Activated naive CD8-positive, alpha-beta T cell (primary cell): ENCODE measurements at regions not wholly inside any gene's neighbourhood (a gene's known extent, or its start where the extent isn't known, plus 50 kb on each side); places are given as distances from the start of the nearest gene placed in this dataset.
"Not testable (repeated sequence)": the region's sequence is repeated elsewhere in the genome, so short reads cannot be mapped to it uniquely, and the experiment has no call there.

Experiments used
- H3K27ac Mint-ChIP-seq: one replicate; pipeline ENCODE4 v1.8.0; 2021; ENCODE audit warnings: mixed read lengths
- H3K27me3 Mint-ChIP-seq: one replicate; pipeline ENCODE4 v1.8.0; 2021; ENCODE audit warnings: mixed read lengths
- H3K36me3 Mint-ChIP-seq: one replicate; pipeline ENCODE4 v1.8.0; 2021; ENCODE audit warnings: mixed read lengths
- H3K4me1 Mint-ChIP-seq: one replicate; pipeline ENCODE4 v1.8.0; 2021; ENCODE audit warnings: low read depth, mixed read lengths
- H3K4me3 Mint-ChIP-seq: one replicate; pipeline ENCODE4 v1.8.0; 2021; ENCODE audit warnings: mild to moderate bottlenecking, mixed read lengths
- H3K9me3 Mint-ChIP-seq: one replicate; pipeline ENCODE4 v1.8.0; 2021; ENCODE audit warnings: low read depth, mixed read lengths

DNA sequence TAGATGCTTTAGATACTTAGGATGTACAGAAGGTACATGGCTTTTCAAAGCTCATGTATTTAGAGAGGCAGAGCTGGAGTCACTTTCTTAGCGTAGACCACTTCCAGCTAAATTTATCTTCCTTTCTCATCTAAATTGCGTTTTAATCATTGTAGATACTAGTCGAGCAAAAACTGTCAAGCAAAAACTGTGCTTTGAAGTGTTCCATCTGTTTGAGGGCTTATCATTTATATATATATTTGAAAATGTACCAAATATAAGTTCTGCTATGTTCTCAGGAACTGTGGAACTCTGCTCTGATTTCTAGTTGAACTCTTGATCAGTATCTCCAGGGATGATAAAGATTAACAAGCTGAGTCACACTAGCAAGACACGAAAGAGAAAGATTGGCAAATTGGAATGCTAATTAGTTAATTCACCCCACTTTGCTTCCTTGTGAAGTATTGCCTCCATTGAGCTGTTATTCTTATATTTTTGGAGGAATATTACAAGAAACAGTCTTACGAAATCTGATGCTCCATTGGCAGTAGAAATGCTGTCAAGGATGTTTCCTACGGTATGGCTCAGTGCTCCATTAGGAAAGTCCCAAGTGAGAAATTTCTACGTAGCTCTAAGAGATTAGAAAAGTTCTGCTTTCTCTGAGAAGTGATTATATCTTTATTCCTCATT lies 310.7 kb downstream of the AEBP2 start:
- no peak overlapping the region for H3K4me3 Mint-ChIP-seq
- H3K27me3 Mint-ChIP-seq: peaks cover 5% of the 10 kb centered on the region
- H3K4me1 Mint-ChIP-seq: peaks cover 1% of the 10 kb centered on the region
- H3K9me3 Mint-ChIP-seq: peaks cover 21% of the 10 kb centered on the region
- H3K36me3 Mint-ChIP-seq: peaks cover 15% of the 10 kb centered on the region
- H3K27ac Mint-ChIP-seq: no peak overlapping the region

DNA sequence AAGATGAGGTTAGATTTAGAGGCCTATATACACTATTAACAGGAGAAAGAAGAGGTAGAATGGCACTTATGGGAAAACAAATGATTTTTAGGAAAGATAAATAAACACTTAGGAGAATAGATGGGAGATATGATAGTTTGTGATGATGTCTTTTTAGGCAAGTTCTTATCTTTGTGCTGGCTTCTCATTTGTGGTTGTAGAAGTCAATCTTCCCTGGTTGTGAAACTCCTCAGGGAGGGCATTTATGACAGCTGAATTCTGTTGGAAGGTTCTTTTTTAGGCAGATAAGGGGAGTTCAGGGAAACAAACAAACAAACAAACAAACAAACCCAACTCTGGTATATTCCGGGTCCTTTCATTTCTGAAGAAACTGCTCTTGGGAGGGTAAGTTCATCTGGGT lies 311.8 kb downstream of the AEBP2 start:
- Mint-ChIP-seq H3K4me1 (no peaks in the 10 kb centered on the region), H3K27me3 (peaks cover 5% of the 10 kb centered on the region), H3K9me3 (peaks cover 21% of the 10 kb centered on the region), H3K36me3 (peaks cover 15% of the 10 kb centered on the region), H3K4me3 (no peak overlapping the region), H3K27ac (no peak overlapping the region)

GRCh38 chr12:19752712-19753111 lies 313.4 kb downstream of the AEBP2 start:
- H3K27ac Mint-ChIP-seq: no peak overlapping the region
- no peak overlapping the region for H3K4me3 Mint-ChIP-seq
- H3K9me3 Mint-ChIP-seq: peaks cover 21% of the 10 kb centered on the region
- H3K27me3 Mint-ChIP-seq: peaks cover 3% of the 10 kb centered on the region
- H3K4me1 Mint-ChIP-seq: peaks cover 3% of the 10 kb centered on the region
- H3K36me3 Mint-ChIP-seq: peaks cover 15% of the 10 kb centered on the region

DNA sequence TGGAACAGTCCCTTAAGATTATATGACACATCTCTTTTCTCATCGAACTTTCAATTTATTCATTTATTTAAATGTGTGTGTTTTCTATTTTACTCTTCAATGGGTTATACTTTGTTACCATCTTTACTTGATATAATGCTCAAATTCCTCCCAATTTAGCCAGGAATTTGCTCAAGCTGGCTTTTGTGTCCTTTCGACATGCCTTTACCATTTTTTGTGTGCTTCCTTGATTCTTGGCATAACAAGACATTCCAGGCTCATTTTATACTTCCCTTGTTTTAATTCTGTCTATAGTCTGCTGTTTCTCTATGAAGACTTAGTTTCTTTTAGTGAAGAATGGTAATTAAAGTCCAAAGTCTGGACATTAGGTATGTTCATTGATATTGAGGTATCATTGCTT lies 315.8 kb downstream of the AEBP2 start:
- no peak overlapping the region for H3K27ac Mint-ChIP-seq
- peaks cover 4% of the 10 kb centered on the region for H3K36me3 Mint-ChIP-seq
- H3K4me3 Mint-ChIP-seq: no peak overlapping the region
- peaks cover 7% of the 10 kb centered on the region for H3K4me1 Mint-ChIP-seq
- no peaks in the 10 kb centered on the region for H3K27me3 Mint-ChIP-seq
- H3K9me3 Mint-ChIP-seq: peaks cover 14% of the 10 kb centered on the region

DNA sequence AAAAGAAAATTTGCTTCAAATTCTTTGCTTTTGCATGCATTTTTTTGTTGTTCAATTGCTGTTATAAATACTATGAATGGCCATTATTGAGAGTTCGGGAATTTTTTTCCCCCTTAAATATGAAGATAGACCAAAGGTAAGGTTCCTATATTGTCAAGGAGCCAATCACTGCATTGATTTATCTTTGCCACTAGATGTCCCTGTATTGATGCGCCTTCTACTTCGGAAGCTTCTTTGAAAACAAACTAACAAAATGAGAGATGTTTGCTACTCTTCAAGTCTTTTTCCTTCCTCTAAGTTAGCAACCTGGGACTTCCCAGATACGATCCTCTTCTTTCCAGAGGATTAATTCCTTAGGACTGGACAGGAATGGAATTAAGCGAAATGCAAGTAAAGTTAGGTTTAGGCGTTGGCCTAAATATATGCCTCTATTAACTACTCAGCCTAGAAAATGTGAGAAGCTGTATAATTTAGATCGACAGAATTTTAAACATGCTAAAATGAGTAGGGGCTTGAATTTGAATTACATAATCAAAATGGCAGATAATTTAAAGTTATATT lies 318.1 kb downstream of the AEBP2 start:
- no peak overlapping the region for H3K4me3 Mint-ChIP-seq
- peaks cover 2% of the 10 kb centered on the region for H3K36me3 Mint-ChIP-seq
- peak overlapping the region; percentile 28 for H3K27ac Mint-ChIP-seq
- H3K9me3 Mint-ChIP-seq: peaks cover 9% of the 10 kb centered on the region
- H3K4me1 Mint-ChIP-seq: peaks cover 7% of the 10 kb centered on the region
- no peaks in the 10 kb centered on the region for H3K27me3 Mint-ChIP-seq

DNA sequence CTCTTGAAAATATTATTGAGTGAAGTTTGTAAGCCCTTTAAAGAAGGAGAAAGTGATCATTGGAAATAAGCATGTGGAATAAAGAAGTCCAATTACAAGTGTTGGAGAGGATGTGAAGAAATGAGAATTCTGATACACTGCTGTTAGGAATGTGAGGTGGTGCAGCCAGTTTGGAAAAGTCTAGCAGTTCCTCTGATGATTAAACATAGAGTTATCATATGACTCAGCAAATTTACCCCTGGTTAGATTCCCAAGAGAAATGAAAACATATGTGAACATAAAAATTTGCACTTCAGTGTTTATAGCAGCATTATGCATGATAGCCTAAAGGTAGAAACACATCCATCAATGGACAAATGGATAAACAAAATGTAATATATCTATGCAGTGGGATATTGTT lies 319.9 kb downstream of the AEBP2 start:
- Mint-ChIP-seq H3K9me3 (no peaks in the 10 kb centered on the region), H3K27me3 (no peaks in the 10 kb centered on the region)

GRCh38 chr12:19760611-19761010 lies 321.3 kb downstream of the AEBP2 start:
- Mint-ChIP-seq H3K9me3 (peaks cover 6% of the 10 kb centered on the region), H3K4me1 (peaks cover 7% of the 10 kb centered on the region), H3K4me3 (no peak overlapping the region), H3K27me3 (no peaks in the 10 kb centered on the region), H3K27ac (no peak overlapping the region), H3K36me3 (peaks cover 6% of the 10 kb centered on the region)

More for the DNA sequence above, 319.9 kb downstream of the AEBP2 start:
- H3K4me3 Mint-ChIP-seq: no peak overlapping the region
- H3K4me1 Mint-ChIP-seq: peaks cover 7% of the 10 kb centered on the region
- H3K36me3 Mint-ChIP-seq: peaks cover 6% of the 10 kb centered on the region
- no peak overlapping the region for H3K27ac Mint-ChIP-seq

DNA sequence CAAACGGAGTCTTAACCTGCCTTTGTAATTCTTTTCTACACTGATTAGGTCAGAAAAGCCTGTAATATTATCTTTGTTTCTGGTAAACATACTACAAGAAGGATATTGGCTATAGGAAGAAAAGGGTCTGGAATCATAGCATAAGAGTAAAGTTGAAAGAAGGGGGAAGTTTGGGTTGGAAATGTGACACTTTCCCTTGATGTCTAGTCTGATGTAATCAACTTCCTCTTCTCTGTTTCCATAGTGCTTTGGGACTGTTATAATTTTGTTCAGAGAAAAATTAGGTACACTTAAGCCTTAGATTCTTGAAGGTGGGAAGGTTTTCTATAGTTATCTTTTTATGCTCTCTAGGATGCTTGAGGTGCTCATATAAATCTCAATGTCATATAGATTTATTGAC lies 322.2 kb downstream of the AEBP2 start:
- no peak overlapping the region for H3K27ac Mint-ChIP-seq
- peaks cover 6% of the 10 kb centered on the region for H3K36me3 Mint-ChIP-seq
- H3K4me1 Mint-ChIP-seq: peaks cover 7% of the 10 kb centered on the region
- H3K27me3 Mint-ChIP-seq: no peaks in the 10 kb centered on the region
- no peak overlapping the region for H3K4me3 Mint-ChIP-seq
- H3K9me3 Mint-ChIP-seq: peaks cover 12% of the 10 kb centered on the region

DNA sequence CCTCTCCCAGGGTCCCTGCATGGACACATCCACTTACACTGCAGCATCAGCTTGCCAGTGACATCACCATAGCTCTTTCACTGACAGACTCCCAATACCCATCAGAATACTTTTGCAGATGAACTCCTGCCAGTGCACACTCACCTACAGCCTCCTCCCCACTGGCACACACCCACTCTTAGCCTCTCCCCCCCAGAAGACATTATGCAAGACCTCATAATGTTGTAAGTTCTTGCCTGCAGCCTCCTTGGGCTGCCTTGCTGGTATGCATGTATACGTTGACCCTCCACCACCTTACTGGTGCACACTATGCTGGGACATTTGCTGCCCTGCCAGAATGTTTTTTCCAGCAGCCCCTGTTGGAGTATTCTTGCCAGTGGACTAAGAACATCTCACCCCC lies 324.2 kb downstream of the AEBP2 start:
- Mint-ChIP-seq H3K4me3 (no peak overlapping the region), H3K4me1 (no peaks in the 10 kb centered on the region), H3K27ac (no peak overlapping the region), H3K27me3 (no peaks in the 10 kb centered on the region), H3K9me3 (peaks cover 12% of the 10 kb centered on the region), H3K36me3 (peaks cover 6% of the 10 kb centered on the region)

DNA sequence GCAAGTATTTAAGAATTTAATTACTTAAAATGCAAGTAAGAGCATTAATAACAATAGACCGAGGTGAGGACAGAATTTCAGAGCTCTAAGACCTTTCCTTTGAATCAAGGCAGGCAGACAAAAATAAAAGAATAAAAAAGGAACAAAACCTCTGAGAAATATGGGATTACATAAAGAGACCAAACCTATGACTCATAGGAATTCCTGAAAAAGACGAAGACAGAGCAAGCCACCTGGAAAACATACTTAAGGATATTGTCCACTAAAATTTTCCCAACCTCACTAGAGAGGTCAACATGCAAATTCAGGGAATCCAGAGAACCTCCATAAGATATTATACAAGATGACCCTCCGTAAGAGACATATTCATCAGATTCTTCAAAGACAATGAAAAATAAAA lies 325.1 kb downstream of the AEBP2 start:
- Mint-ChIP-seq H3K36me3 (peaks cover 6% of the 10 kb centered on the region), H3K4me1 (no peaks in the 10 kb centered on the region), H3K9me3 (peaks cover 12% of the 10 kb centered on the region), H3K4me3 (no peak overlapping the region), H3K27ac (no peak overlapping the region), H3K27me3 (no peaks in the 10 kb centered on the region)

GRCh38 chr12:19771858-19772257 lies 332.6 kb downstream of the AEBP2 start:
- no peaks in the 10 kb centered on the region for H3K9me3 Mint-ChIP-seq
- H3K36me3 Mint-ChIP-seq: no peaks in the 10 kb centered on the region
- no peak overlapping the region for H3K4me3 Mint-ChIP-seq
- no peaks in the 10 kb centered on the region for H3K27me3 Mint-ChIP-seq
- no peaks in the 10 kb centered on the region for H3K4me1 Mint-ChIP-seq
- H3K27ac Mint-ChIP-seq: no peak overlapping the region

- Mint-ChIP-seq H3K4me3 (no peak overlapping the region), H3K36me3 (no peaks in the 10 kb centered on the region), H3K27me3 (no peaks in the 10 kb centered on the region), H3K27ac (no peak overlapping the region), H3K4me1 (no peaks in the 10 kb centered on the region), H3K9me3 (no peaks in the 10 kb centered on the region)
Observed at GRCh38 chr12:19772776-19773175, 333.5 kb downstream of the AEBP2 start.

DNA sequence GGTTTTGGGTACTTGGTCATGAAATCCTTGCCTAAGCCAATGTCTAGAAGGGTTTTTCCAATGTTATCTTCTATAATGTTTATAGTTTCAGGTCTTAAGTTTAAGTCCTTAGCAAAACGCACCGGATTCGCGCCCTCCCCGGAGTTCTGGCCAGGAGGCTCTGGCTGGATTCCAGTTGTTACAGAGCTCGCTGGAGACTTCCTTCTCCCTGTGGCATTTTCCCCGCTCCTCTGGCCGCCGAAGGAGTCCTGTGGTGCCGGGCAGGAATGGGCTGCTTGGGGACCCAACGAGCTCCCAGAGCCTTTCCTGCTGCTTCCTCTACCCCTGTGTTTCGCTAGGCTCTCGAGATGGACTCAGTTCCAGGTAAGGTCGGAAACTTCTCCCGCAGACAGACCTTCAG lies 335.9 kb downstream of the AEBP2 start:
- Mint-ChIP-seq H3K36me3 (no peaks in the 10 kb centered on the region), H3K9me3 (no peaks in the 10 kb centered on the region), H3K4me1 (no peaks in the 10 kb centered on the region), H3K4me3 (no peak overlapping the region), H3K27me3 (no peaks in the 10 kb centered on the region), H3K27ac (no peak overlapping the region)

GRCh38 chr12:19775976-19776375 lies 336.7 kb downstream of the AEBP2 start:
- H3K4me1 Mint-ChIP-seq, H3K9me3 Mint-ChIP-seq, H3K27ac Mint-ChIP-seq, H3K36me3 Mint-ChIP-seq, H3K4me3 Mint-ChIP-seq, H3K27me3 Mint-ChIP-seq: not testable (repeated sequence)

GRCh38 chr12:19778172-19778571 lies 338.9 kb downstream of the AEBP2 start:
- no peaks in the 10 kb centered on the region for H3K36me3 Mint-ChIP-seq
- no peaks in the 10 kb centered on the region for H3K27me3 Mint-ChIP-seq
- no peak overlapping the region for H3K4me3 Mint-ChIP-seq
- H3K4me1 Mint-ChIP-seq: no peaks in the 10 kb centered on the region
- H3K27ac Mint-ChIP-seq: no peak overlapping the region
- H3K9me3 Mint-ChIP-seq: no peaks in the 10 kb centered on the region

GRCh38 chr12:19778797-19779196 lies 339.5 kb downstream of the AEBP2 start:
- Mint-ChIP-seq H3K36me3 (no peaks in the 10 kb centered on the region), H3K4me3 (no peak overlapping the region), H3K27ac (no peak overlapping the region)

More at GRCh38 chr12:19778797-19779196, 339.5 kb downstream of the AEBP2 start:
- Mint-ChIP-seq H3K4me1 (no peaks in the 10 kb centered on the region), H3K9me3 (no peaks in the 10 kb centered on the region), H3K27me3 (no peaks in the 10 kb centered on the region)
